Endothelial cell of umbilical vein (primary cell): ENCODE measurements at regions not wholly inside any gene's neighbourhood (a gene's known extent, or its start where the extent isn't known, plus 50 kb on each side); places are given as distances from the start of the nearest gene placed in this dataset.

ENCODE experiments used
- BruUV-seq: library from RNA; stranded (reverse); fragments of 400-500 nt; replicated peaks from 2 replicates; lab custom pipeline; 2021; lab: Mats Ljungman, UMichigan
- CTCF ChIA-PET: fragments of 300-600, 350-600 bp; sonication (Branson Sonifier 250); formaldehyde crosslinking; loops from one replicate; lab custom pipeline; 2021; ENCODE audit warnings: antibody characterized with exemption, inconsistent platforms; lab: Charles Lee
- POLR2A ChIA-PET: fragments of 300-600, 350-600 bp; sonication (Branson Sonifier 250); formaldehyde crosslinking; loops from one replicate; lab custom pipeline; 2021; ENCODE audit warnings: antibody characterized with exemption, inconsistent platforms; lab: Charles Lee
- DNase-seq: peaks from one replicate; pipeline ENCODE4 v3.0.0-alpha.2; 2011; ENCODE audit warnings: low read depth, low spot score
- FAIRE-seq: peaks from 2 replicates; lab custom pipeline; 2011; peaks lifted over from hg19 to GRCh38; lab: Jason Lieb, UNC
- H2AFZ ChIP-seq: 2 replicates; pipeline ENCODE4 v1.6.0; 2012; ENCODE audit warnings: low read depth, low read length, control low read depth, inconsistent platforms
- H3K27ac ChIP-seq: 2 replicates; pipeline ENCODE4 v1.5.1; 2011; ENCODE audit warnings: low read depth, mild to moderate bottlenecking, control low read depth, low read length, moderate library complexity; ENCODE audit not compliant: insufficient read depth
- H3K27me3 ChIP-seq, 2 experiments: 2 replicates each; pipeline versions ENCODE4 v1.6.0 to v1.6.1; 2011; ENCODE audit warnings: low read length in 2 of 2, mixed read lengths in 1 of 2; ENCODE audit not compliant: control insufficient read depth in 2 of 2, insufficient read depth in 2 of 2
- H3K36me3 ChIP-seq, 2 experiments: 2 replicates in 1 of 2; 3 replicates in 1 of 2; pipeline ENCODE4 v1.5.1; 2011; ENCODE audit warnings: low read length in 2 of 2, mild to moderate bottlenecking in 1 of 2, moderate library complexity in 1 of 2; ENCODE audit not compliant: control insufficient read depth in 2 of 2, insufficient read depth in 2 of 2; ENCODE audit errors: extremely low read depth in 1 of 2
- H3K4me1 ChIP-seq: 3 replicates; pipeline ENCODE4 v1.5.1; 2011; ENCODE audit warnings: mild to moderate bottlenecking, low read length; ENCODE audit not compliant: control insufficient read depth, insufficient read depth; ENCODE audit errors: extremely low read depth
- H3K4me2 ChIP-seq: 2 replicates; pipeline ENCODE4 v1.6.1; 2011; ENCODE audit warnings: low read length, control low read depth, mixed read lengths; ENCODE audit not compliant: insufficient read depth
- H3K4me3 ChIP-seq, 3 experiments: fragments of 200-600 bp in 1 of 3; sonication (generic), shearing (Covaris generic) in 1 of 3; replicated peaks in 1 of 3; 2 replicates each; pipeline ENCODE4 v1.5.1; 2011 to 2016; ENCODE audit warnings: control low read depth in 3 of 3, low read length in 3 of 3, mild to moderate bottlenecking in 2 of 3, inconsistent platforms in 1 of 3, low read depth in 1 of 3, moderate library complexity in 1 of 3; ENCODE audit not compliant: insufficient read depth in 1 of 3
- H3K79me2 ChIP-seq: 2 replicates; pipeline ENCODE4 v1.6.0; 2012; ENCODE audit warnings: low read length, inconsistent platforms; ENCODE audit not compliant: control insufficient read depth, insufficient read depth
- H3K9ac ChIP-seq: replicated peaks from 2 replicates; pipeline ENCODE3; 2011; ENCODE audit warnings: low read length, control low read depth; ENCODE audit not compliant: insufficient read depth; ENCODE audit errors: extremely low read depth
- H3K9me1 ChIP-seq: replicated peaks from 3 replicates; pipeline ENCODE4 v1.6.0; 2011; ENCODE audit warnings: mild to moderate bottlenecking, low read length; ENCODE audit not compliant: control insufficient read depth, insufficient read depth; ENCODE audit errors: extremely low read depth
- H3K9me3 ChIP-seq: replicated peaks from 2 replicates; pipeline ENCODE4 v1.5.1; 2012; ENCODE audit warnings: low read length, inconsistent platforms; ENCODE audit not compliant: control insufficient read depth, insufficient read depth
- H4K20me1 ChIP-seq: replicated peaks from 2 replicates; pipeline ENCODE3; 2011; ENCODE audit warnings: mild to moderate bottlenecking, low read length; ENCODE audit not compliant: control insufficient read depth, insufficient read depth; ENCODE audit errors: extremely low read depth
- EZH2 ChIP-seq: IDR thresholded peaks from 2 replicates; pipeline ENCODE4 v1.6.1; 2012; ENCODE audit warnings: borderline replicate concordance, low read depth, mild to moderate bottlenecking, moderate library complexity, low read length, inconsistent platforms; ENCODE audit not compliant: severe bottlenecking
- FOS ChIP-seq: IDR thresholded peaks from 2 replicates; pipeline ENCODE4 v1.6.1; 2011; ENCODE audit warnings: mild to moderate bottlenecking, low read length, moderate library complexity, borderline replicate concordance; ENCODE audit not compliant: insufficient read depth
- GATA2 ChIP-seq: IDR thresholded peaks from 2 replicates; pipeline ENCODE4 v1.7.0; 2011; ENCODE audit warnings: low read depth, mild to moderate bottlenecking, moderate library complexity, mixed read lengths, low read length; ENCODE audit not compliant: insufficient read length, insufficient read depth
- JUN ChIP-seq: IDR thresholded peaks from 2 replicates; pipeline ENCODE4 v1.6.1; 2011; ENCODE audit warnings: borderline replicate concordance, low read depth; ENCODE audit not compliant: insufficient read length, insufficient read depth
- MAX ChIP-seq: IDR thresholded peaks from 2 replicates; pipeline ENCODE4 v1.6.1; 2011; ENCODE audit not compliant: insufficient read depth, insufficient read length
- MYC ChIP-seq: IDR thresholded peaks from one replicate; pipeline ENCODE4 v1.6.1; 2011; ENCODE audit warnings: mild to moderate bottlenecking, low read depth, low read length
- POLR2A ChIP-seq: IDR thresholded peaks from 2 replicates; pipeline ENCODE4 v1.6.1; 2012; ENCODE audit warnings: low read depth, mild to moderate bottlenecking, control low read depth, low read length
- POLR2AphosphoS5 ChIP-seq: IDR thresholded peaks from 2 replicates; pipeline ENCODE4 v1.6.1; 2012; ENCODE audit warnings: low read depth, mild to moderate bottlenecking, control low read depth, low read length, moderate library complexity; ENCODE audit not compliant: insufficient read depth
- dilution Hi-C: fragments of 300-500 bp; cut with MboI; formaldehyde crosslinking; loops from one replicate; pipeline ENCODE4 v1.15.0; 2019; ENCODE audit warnings: low sequenced_read_pairs; ENCODE audit not compliant: extremely low pct_ligation_motif_present
- intact Hi-C: fragments of 100-400 bp; cut with micrococcal nuclease; formaldehyde crosslinking; loops from one replicate; pipeline ENCODE4 v1.10.0; 2022
- TF ChIP-seq, protein P1 (sequence below), 2 donors: IDR thresholded peaks; 1 replicate in 1 of 2; 2 replicates in 1 of 2; pipeline ENCODE4 v1.5.1; 2011; ENCODE audit warnings: low read length in 2 of 2, mild to moderate bottlenecking in 2 of 2, moderate library complexity in 2 of 2, control low read depth in 1 of 2, inconsistent platforms in 1 of 2, low read depth in 1 of 2; ENCODE audit not compliant: insufficient read depth in 1 of 2; ENCODE audit errors: extremely low read depth in 1 of 2

- Histone ChIP-seq H4K20me1 (no peaks in the 10 kb centered on the region), H3K4me3 (no peak overlapping the region), H3K36me3 (no peaks in the 10 kb centered on the region), H3K9ac (no peak overlapping the region), H2AFZ (no peak overlapping the region), H3K9me3 (peaks cover 2% of the 10 kb centered on the region), H3K4me2 (no peak overlapping the region), H3K79me2 (no peaks in the 10 kb centered on the region), H3K27me3 (no peaks in the 10 kb centered on the region), H3K9me1 (no peaks in the 10 kb centered on the region), H3K27ac (no peak overlapping the region), H3K4me1 (no peaks in the 10 kb centered on the region)
- no peak for DNase-seq
- intact Hi-C loops (no loop called here), dilution Hi-C loops (no loop called here)
- no peak for FAIRE-seq
- TF ChIP-seq POLR2A (no peak), FOS (no peak), MYC (no peak), POLR2AphosphoS5 (no peak), MAX (no peak), GATA2 (no peak), JUN (no peak), EZH2 (no peak)
- TF ChIP-seq, protein P1, sequence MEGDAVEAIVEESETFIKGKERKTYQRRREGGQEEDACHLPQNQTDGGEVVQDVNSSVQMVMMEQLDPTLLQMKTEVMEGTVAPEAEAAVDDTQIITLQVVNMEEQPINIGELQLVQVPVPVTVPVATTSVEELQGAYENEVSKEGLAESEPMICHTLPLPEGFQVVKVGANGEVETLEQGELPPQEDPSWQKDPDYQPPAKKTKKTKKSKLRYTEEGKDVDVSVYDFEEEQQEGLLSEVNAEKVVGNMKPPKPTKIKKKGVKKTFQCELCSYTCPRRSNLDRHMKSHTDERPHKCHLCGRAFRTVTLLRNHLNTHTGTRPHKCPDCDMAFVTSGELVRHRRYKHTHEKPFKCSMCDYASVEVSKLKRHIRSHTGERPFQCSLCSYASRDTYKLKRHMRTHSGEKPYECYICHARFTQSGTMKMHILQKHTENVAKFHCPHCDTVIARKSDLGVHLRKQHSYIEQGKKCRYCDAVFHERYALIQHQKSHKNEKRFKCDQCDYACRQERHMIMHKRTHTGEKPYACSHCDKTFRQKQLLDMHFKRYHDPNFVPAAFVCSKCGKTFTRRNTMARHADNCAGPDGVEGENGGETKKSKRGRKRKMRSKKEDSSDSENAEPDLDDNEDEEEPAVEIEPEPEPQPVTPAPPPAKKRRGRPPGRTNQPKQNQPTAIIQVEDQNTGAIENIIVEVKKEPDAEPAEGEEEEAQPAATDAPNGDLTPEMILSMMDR (IDR thresholded peaks at IDR 0.05; ENCODE audit: extremely low read depth in 1 of 2, insufficient read depth in 1 of 2, low read depth in 1 of 2, low read length in 2 of 2) = no peak
- CTCF ChIA-PET = no interaction called here
- POLR2A ChIA-PET = no interaction called here
- BruUV-seq = no TSS peak
Observed at GRCh38 chr13:88461272-88462009, 790.3 kb downstream of the SLITRK5 start.
